Testis (tissue), 2 donors: ENCODE measurements at regions not wholly inside any gene's neighbourhood (a gene's known extent, or its start where the extent isn't known, plus 50 kb on each side); places are given as distances from the start of the nearest gene placed in this dataset.

Source experiments
- DNase-seq: peaks from one replicate; pipeline ENCODE4 v3.0.0-alpha.2; 2019
- H3K27ac ChIP-seq, 2 donors: fragments of 200-600 bp; sonication (generic); one replicate each; pipeline ENCODE4 v1.5.1; 2019
- H3K27me3 ChIP-seq: fragments of 200-600 bp; sonication (generic); one replicate; pipeline ENCODE4 v1.5.1; 2019
- H3K36me3 ChIP-seq: fragments of 200-600 bp; sonication (generic); one replicate; pipeline ENCODE4 v1.5.1; 2017; ENCODE audit warnings: low read depth; ENCODE audit errors: missing control alignments
- H3K4me1 ChIP-seq: fragments of 200-600 bp; sonication (generic); one replicate; pipeline ENCODE4 v1.5.1; 2019
- H3K4me3 ChIP-seq, 2 donors: fragments of 200-600 bp; sonication (generic); one replicate each; pipeline ENCODE4 v1.5.1; 2017 to 2019
- H3K9me3 ChIP-seq: fragments of 200-600 bp; sonication (generic); one replicate; pipeline ENCODE4 v1.5.1; 2017
- CTCF ChIP-seq, 3 experiments: fragments of 450-650 bp in 2 of 3; fragments of 200-600 bp in 1 of 3; sonication (generic) in 1 of 3; IDR thresholded peaks; one replicate each; pipeline ENCODE4 v1.5.1; 2016 to 2019; ENCODE audit warnings: antibody characterized with exemption in 3 of 3, mild to moderate bottlenecking in 2 of 3, moderate library complexity in 1 of 3
- POLR2A ChIP-seq: fragments of 450-650 bp; IDR thresholded peaks from one replicate; pipeline ENCODE4 v1.6.1; 2017; ENCODE audit warnings: antibody characterized with exemption, mild to moderate bottlenecking, moderate library complexity
- WGBS, 2 donors: methylation state at CpG; one replicate each; pipeline ENCODE4 v1.1.5; 2018; 5-methylcytosine and 5-hydroxymethylcytosine counted together
- intact Hi-C: fragments of 100-400 bp; cut with DNase I; formaldehyde crosslinking; loops from one replicate; pipeline ENCODE4 v1.15.1; 2023; ENCODE audit warnings: low total_unique reads

- intact Hi-C loops, result no loop called here
- no peaks in the 10 kb centered on the region for H3K27me3 ChIP-seq
- no peaks in the 10 kb centered on the region for H3K9me3 ChIP-seq
- no peaks in the 10 kb centered on the region for H3K36me3 ChIP-seq
- H3K27ac ChIP-seq, result no peak overlapping the region
- no peak overlapping the region for H3K4me3 ChIP-seq
- TF ChIP-seq POLR2A (no peak), CTCF (IDR thresholded peaks at IDR 0.05) (no peak)
- 94% methylated on average over 5 of the region's 5 CpGs for WGBS, 2 donors
- no peaks in the 10 kb centered on the region for H3K4me1 ChIP-seq
- DNase-seq, result no peak
Measured at GRCh38 chrX:150185766-150186165, 177.4 kb upstream of the MAMLD1 start.

- no peaks in the 10 kb centered on the region for H3K9me3 ChIP-seq
- H3K27ac ChIP-seq, result no peak overlapping the region
- H3K27me3 ChIP-seq, result no peaks in the 10 kb centered on the region
- H3K4me3 ChIP-seq, result no peak overlapping the region
- no peak for DNase-seq
- H3K36me3 ChIP-seq, result no peaks in the 10 kb centered on the region
- TF ChIP-seq POLR2A (no peak), CTCF (IDR thresholded peaks at IDR 0.05) (no peak)
- intact Hi-C loops, result no loop called here
- WGBS, 2 donors, result 89 to 93% methylated on average over 5 of the region's 5 CpGs
- H3K4me1 ChIP-seq, result no peaks in the 10 kb centered on the region
Measured at GRCh38 chrX:150192816-150193215, 170.3 kb upstream of the MAMLD1 start.

GRCh38 chrX:150196285-150196684 is 166.8 kb upstream of the MAMLD1 start:
- H3K27ac ChIP-seq, result no peak overlapping the region
- H3K9me3 ChIP-seq, result no peaks in the 10 kb centered on the region
- intact Hi-C loops, result no loop called here
- no peak overlapping the region for H3K4me3 ChIP-seq
- H3K4me1 ChIP-seq, result no peaks in the 10 kb centered on the region
- no peaks in the 10 kb centered on the region for H3K27me3 ChIP-seq
- H3K36me3 ChIP-seq, result no peaks in the 10 kb centered on the region
- TF ChIP-seq POLR2A (no peak), CTCF (IDR thresholded peaks at IDR 0.05) (no peak)
- 86% methylated on average over 3 of the region's 3 CpGs; no CpG with 5 or more reads in 1 of the 2 donors for WGBS, 2 donors
- DNase-seq, result no peak

- Histone ChIP-seq H3K27me3 (no peaks in the 10 kb centered on the region), H3K27ac (no peak overlapping the region), H3K9me3 (no peaks in the 10 kb centered on the region), H3K36me3 (no peaks in the 10 kb centered on the region), H3K4me1 (no peaks in the 10 kb centered on the region), H3K4me3 (no peak overlapping the region)
- WGBS, 2 donors, result 79% methylated on average over 2 of the region's 2 CpGs; no CpG with 5 or more reads in 1 of the 2 donors
- DNase-seq, result no peak
- intact Hi-C loops, result no loop called here
- TF ChIP-seq POLR2A (no peak), CTCF (IDR thresholded peaks at IDR 0.05) (no peak)
Measured at GRCh38 chrX:150197388-150197787, 165.7 kb upstream of the MAMLD1 start.

- Histone ChIP-seq H3K27ac (no peak overlapping the region), H3K9me3 (no peaks in the 10 kb centered on the region), H3K4me1 (no peaks in the 10 kb centered on the region), H3K4me3 (no peak overlapping the region), H3K27me3 (no peaks in the 10 kb centered on the region), H3K36me3 (no peaks in the 10 kb centered on the region)
- TF ChIP-seq POLR2A (no peak), CTCF (IDR thresholded peaks at IDR 0.05) (no peak)
- 96% methylated on average over 2 of the region's 2 CpGs; no CpG with 5 or more reads in 1 of the 2 donors for WGBS, 2 donors
- intact Hi-C loops, result no loop called here
- no peak for DNase-seq
Measured at GRCh38 chrX:150198776-150199175, 164.3 kb upstream of the MAMLD1 start.
